Osteocyte (in vitro differentiated cells): ENCODE measurements at regions not wholly inside any gene's neighbourhood (a gene's known extent, or its start where the extent isn't known, plus 50 kb on each side); places are given as distances from the start of the nearest gene placed in this dataset.

Experiments
- DNase-seq: peaks from one replicate; pipeline ENCODE4 v3.0.0; 2021; ENCODE audit warnings: mixed read lengths; ENCODE audit not compliant: unreplicated experiment; ENCODE audit errors: extremely low spot score
- H3K27ac Mint-ChIP-seq: one replicate; pipeline ENCODE4 v1.8.0; 2021; ENCODE audit warnings: mild to moderate bottlenecking, mixed read lengths; ENCODE audit not compliant: unreplicated experiment
- H3K27me3 Mint-ChIP-seq: one replicate; pipeline ENCODE4 v1.8.0; 2021; ENCODE audit warnings: mixed read lengths; ENCODE audit not compliant: unreplicated experiment
- H3K36me3 Mint-ChIP-seq: one replicate; pipeline ENCODE4 v1.8.0; 2021; ENCODE audit warnings: mixed read lengths; ENCODE audit not compliant: unreplicated experiment
- H3K4me1 Mint-ChIP-seq: one replicate; pipeline ENCODE4 v1.8.0; 2021; ENCODE audit warnings: mixed read lengths; ENCODE audit not compliant: unreplicated experiment
- H3K4me3 Mint-ChIP-seq: one replicate; pipeline ENCODE4 v1.8.0; 2021; ENCODE audit warnings: mild to moderate bottlenecking, moderate library complexity, mixed read lengths; ENCODE audit not compliant: unreplicated experiment
- H3K9me3 Mint-ChIP-seq: one replicate; pipeline ENCODE4 v1.8.0; 2021; ENCODE audit warnings: mixed read lengths; ENCODE audit not compliant: unreplicated experiment
- TF ChIP-seq, protein P1 (sequence below): fragments of 200-600 bp; sonication (generic); IDR thresholded peaks from 2 replicates; pipeline ENCODE4 v1.5.0; 2021; ENCODE audit warnings: antibody characterized with exemption, mild to moderate bottlenecking, moderate library complexity

DNA sequence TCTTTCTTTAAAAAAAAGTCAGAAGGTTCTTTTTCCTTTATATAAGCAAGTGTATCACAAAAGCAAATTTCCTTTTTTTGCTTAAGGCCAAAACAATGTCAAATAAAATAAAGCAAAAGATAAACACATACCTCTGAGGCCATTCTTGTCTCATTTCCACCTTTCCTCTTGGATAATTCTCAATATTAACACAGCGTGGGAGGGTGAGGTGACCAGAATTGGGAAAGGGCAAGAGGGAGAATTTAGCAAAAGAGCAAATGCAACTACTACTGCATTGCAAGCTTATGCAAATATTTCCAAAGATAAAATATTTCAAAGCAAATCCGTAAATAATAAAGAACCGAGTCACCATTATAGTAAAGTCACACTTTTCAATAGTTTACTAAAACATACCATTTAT is 153.4 kb upstream of the PSMD7 start:
- DNase-seq, result no peak
- Mint-ChIP-seq H3K27ac (no peak overlapping the region), H3K4me1 (no peaks in the 10 kb centered on the region), H3K9me3 (peaks cover 6% of the 10 kb centered on the region), H3K4me3 (no peak overlapping the region), H3K27me3 (no peaks in the 10 kb centered on the region), H3K36me3 (no peaks in the 10 kb centered on the region)
- TF ChIP-seq, protein P1, sequence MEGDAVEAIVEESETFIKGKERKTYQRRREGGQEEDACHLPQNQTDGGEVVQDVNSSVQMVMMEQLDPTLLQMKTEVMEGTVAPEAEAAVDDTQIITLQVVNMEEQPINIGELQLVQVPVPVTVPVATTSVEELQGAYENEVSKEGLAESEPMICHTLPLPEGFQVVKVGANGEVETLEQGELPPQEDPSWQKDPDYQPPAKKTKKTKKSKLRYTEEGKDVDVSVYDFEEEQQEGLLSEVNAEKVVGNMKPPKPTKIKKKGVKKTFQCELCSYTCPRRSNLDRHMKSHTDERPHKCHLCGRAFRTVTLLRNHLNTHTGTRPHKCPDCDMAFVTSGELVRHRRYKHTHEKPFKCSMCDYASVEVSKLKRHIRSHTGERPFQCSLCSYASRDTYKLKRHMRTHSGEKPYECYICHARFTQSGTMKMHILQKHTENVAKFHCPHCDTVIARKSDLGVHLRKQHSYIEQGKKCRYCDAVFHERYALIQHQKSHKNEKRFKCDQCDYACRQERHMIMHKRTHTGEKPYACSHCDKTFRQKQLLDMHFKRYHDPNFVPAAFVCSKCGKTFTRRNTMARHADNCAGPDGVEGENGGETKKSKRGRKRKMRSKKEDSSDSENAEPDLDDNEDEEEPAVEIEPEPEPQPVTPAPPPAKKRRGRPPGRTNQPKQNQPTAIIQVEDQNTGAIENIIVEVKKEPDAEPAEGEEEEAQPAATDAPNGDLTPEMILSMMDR, result no peak

DNA sequence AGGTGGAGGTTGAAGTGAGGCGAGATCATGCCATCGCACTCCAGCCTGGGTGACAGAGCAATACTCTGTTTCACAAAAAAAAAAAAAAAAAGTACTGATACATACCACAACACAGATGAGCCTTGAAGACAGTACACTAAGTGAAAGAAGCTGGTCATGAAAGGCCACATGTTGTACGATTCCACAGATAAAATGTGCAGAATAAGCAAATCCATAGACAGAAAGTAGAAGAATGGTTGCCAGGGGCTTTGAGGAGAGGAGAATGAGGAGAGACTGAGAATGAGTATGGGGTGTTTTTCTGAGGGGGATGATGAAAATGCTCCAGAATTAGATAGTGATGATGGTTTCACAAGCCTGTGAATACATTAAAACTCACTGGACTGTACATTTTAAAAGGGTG is 155.6 kb upstream of the PSMD7 start:
- Mint-ChIP-seq H3K36me3 (no peaks in the 10 kb centered on the region), H3K4me1 (no peaks in the 10 kb centered on the region), H3K27me3 (no peaks in the 10 kb centered on the region), H3K4me3 (no peak overlapping the region), H3K27ac (no peak overlapping the region), H3K9me3 (peaks cover 6% of the 10 kb centered on the region)
- no peak for DNase-seq
- TF ChIP-seq, protein P1, result no peak

DNA sequence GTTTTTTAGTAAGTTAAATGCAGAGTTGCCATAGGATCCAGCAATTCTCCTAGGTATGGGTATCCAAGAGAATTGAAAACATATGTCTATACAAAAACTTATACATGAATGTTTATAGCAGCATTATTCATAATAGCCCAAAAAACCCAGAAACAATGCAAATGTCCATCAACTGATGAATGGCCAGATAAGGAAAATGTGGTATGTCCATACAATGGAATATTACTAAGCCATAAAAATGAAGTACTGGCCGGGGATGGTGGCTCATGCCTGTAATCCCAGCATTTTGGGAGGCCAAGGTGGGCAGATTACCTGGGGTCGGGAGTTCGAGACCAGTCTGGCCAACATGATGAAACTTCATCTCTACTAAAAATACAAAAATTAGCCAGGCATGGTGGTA is 156.1 kb upstream of the PSMD7 start:
- Mint-ChIP-seq H3K27me3 (no peaks in the 10 kb centered on the region), H3K9me3 (peaks cover 6% of the 10 kb centered on the region), H3K4me1 (no peaks in the 10 kb centered on the region), H3K4me3 (no peak overlapping the region), H3K36me3 (no peaks in the 10 kb centered on the region), H3K27ac (no peak overlapping the region)
- no peak for DNase-seq
- TF ChIP-seq, protein P1, result no peak

GRCh38 chr16:74123826-74124225 is 172.8 kb upstream of the PSMD7 start:
- Mint-ChIP-seq H3K27me3 (peaks cover 14% of the 10 kb centered on the region), H3K4me1 (no peaks in the 10 kb centered on the region), H3K36me3 (no peaks in the 10 kb centered on the region), H3K27ac (no peak overlapping the region), H3K4me3 (no peak overlapping the region), H3K9me3 (peaks cover 13% of the 10 kb centered on the region)
- TF ChIP-seq, protein P1, result no peak
- DNase-seq, result no peak

DNA sequence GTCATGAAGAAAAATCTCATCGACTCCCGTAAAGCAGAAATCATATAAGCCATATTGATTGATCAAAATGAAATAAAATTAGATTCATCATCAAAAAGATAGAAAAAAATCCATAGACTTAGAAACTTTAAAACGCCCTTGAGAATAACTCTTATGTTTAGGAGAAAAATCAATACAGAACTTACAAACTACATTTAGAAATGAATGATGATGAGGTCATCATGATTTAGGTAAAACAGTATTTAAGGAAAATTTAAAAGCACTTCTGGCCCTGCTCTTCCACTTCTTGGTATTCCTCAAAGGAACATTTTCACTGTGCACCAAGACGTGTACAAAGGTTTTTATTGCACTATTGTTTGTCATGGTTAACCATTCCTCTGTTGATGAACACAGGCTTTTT is 173.4 kb upstream of the PSMD7 start:
- Mint-ChIP-seq H3K9me3 (peaks cover 12% of the 10 kb centered on the region), H3K36me3 (no peaks in the 10 kb centered on the region), H3K27ac (no peak overlapping the region), H3K27me3 (peaks cover 14% of the 10 kb centered on the region), H3K4me1 (no peaks in the 10 kb centered on the region), H3K4me3 (no peak overlapping the region)
- TF ChIP-seq, protein P1, result no peak
- no peak for DNase-seq
